ENCODE measurements at regions not wholly inside any gene's neighbourhood (a gene's known extent, or its start where the extent isn't known, plus 50 kb on each side); places are given as distances from the start of the nearest gene placed in this dataset.
A peak's percentile ranks its signal among the peaks of the same experiment; 100 is the strongest.

GRCh38 chr6:95128947-95129346 is 448.4 kb upstream of the MANEA start:
- Histone ChIP-seq H3K79me2 (ENCODE audit: control insufficient read depth in 1 of 2, insufficient read depth in 2 of 2, low read length in 2 of 2) (no peaks in the 10 kb centered on the region), H3K23ac (ENCODE audit: insufficient read length) (no peak overlapping the region), H3K56ac (replicated peaks; ENCODE audit: insufficient read length, low read depth, low read length) (no peak overlapping the region), H4K5ac (ENCODE audit: insufficient read length, low read depth, low read length) (no peak overlapping the region), H3K4me1 (replicated peaks in 1 of 4; ENCODE audit: control insufficient read depth in 3 of 4, insufficient read depth in 4 of 4, low read length in 3 of 4) (no peaks in the 10 kb centered on the region), H3K18ac (ENCODE audit: extremely low read depth, low read length) (no peak overlapping the region), H2AK5ac (ENCODE audit: low read depth, low read length) (no peak overlapping the region), H3K27ac (ENCODE audit: low read depth, low read length) (no peak overlapping the region), H3K14ac (ENCODE audit: insufficient read length) (no peak overlapping the region), H3K36me3 (ENCODE audit: control insufficient read depth in 2 of 4, insufficient read depth in 4 of 4, low read length in 3 of 4) (no peaks in the 10 kb centered on the region), H3K9me3 (ENCODE audit: insufficient read depth in 2 of 2, low read depth in 1 of 2, low read length in 1 of 2) (no peaks in the 10 kb centered on the region), H2BK5ac (ENCODE audit: low read depth, low read length) (no peak overlapping the region), H2BK20ac (ENCODE audit: low read length) (no peak overlapping the region), H3K9ac (replicated peaks in 1 of 4; ENCODE audit: extremely low read depth in 1 of 4, low read depth in 3 of 4, low read length in 3 of 4) (no peak overlapping the region), H2BK120ac (replicated peaks; ENCODE audit: low read depth, low read length) (no peak overlapping the region), H4K8ac (ENCODE audit: extremely low read depth, insufficient read depth, low read length) (no peak overlapping the region), H3K27me3 (replicated peaks in 1 of 4; ENCODE audit: control insufficient read depth in 3 of 4, extremely low read depth in 1 of 4, insufficient read depth in 3 of 4, low read length in 3 of 4) (no peaks in the 10 kb centered on the region), H3K23me2 (ENCODE audit: low read depth, low read length) (no peaks in the 10 kb centered on the region; the same call in 1 of the 2 replicates), H3K4me3 (ENCODE audit: extremely low read depth in 1 of 4, insufficient read depth in 2 of 4, low read depth in 3 of 4, low read length in 4 of 4) (no peak overlapping the region), H2AFZ (ENCODE audit: low read length) (peak overlapping the region; percentile 87), H3K4me2 (ENCODE audit: insufficient read depth in 1 of 2, low read depth in 2 of 2, low read length in 2 of 2) (no peak overlapping the region), H3K79me1 (ENCODE audit: low read depth, low read length) (no peaks in the 10 kb centered on the region), H2BK12ac (ENCODE audit: low read depth, low read length) (no peak overlapping the region), H4K20me1 (replicated peaks in 1 of 2; ENCODE audit: control insufficient read depth in 1 of 2, insufficient read depth in 2 of 2, low read length in 2 of 2) (no peaks in the 10 kb centered on the region), H2BK15ac (ENCODE audit: low read length) (no peak overlapping the region), H3K4ac (replicated peaks; ENCODE audit: insufficient read length, low read depth, low read length) (no peak overlapping the region), H4K91ac (replicated peaks; ENCODE audit: insufficient read length, low read length) (no peak overlapping the region)
- ChIA-PET CTCF (ENCODE audit: partially characterized antibody) (no interaction called here), POLR2A (ENCODE audit: partially characterized antibody) (no interaction called here)
- WGBS, 2 experiments (ENCODE audit: extremely low coverage in 1 of 2, insufficient coverage in 1 of 2, insufficient read length in 1 of 2, insufficient replicate concordance in 2 of 2, low coverage in 1 of 2, low lambda C conversion rate in 2 of 2, missing lambda C conversion rate in 1 of 2) = 97% methylated on average over 2 of the region's 2 CpGs; no CpG with 5 or more reads in 1 of the 2 experiments
- no peak for DNase-seq (ENCODE audit: low read depth in 1 of 2, low spot score in 2 of 2)
- no peak for FAIRE-seq
- no peak for TF ChIP-seq EGR1 (IDR thresholded peaks at IDR 0.05; ENCODE audit: borderline replicate concordance, low read depth, low read length)
- no peak for TF ChIP-seq SP4 (IDR thresholded peaks at IDR 0.05; ENCODE audit: low read length)
- TF ChIP-seq ATF2 (IDR thresholded peaks at IDR 0.05; ENCODE audit: low read length) = no peak
- TF ChIP-seq ATF3 (IDR thresholded peaks at IDR 0.05; ENCODE audit: insufficient read depth, low read depth, low read length) = no peak
- no peak for TF ChIP-seq PHF8 (conservative IDR thresholded peaks at IDR 0.05; ENCODE audit: low read depth, low read length)
- TF ChIP-seq TEAD4 (IDR thresholded peaks at IDR 0.05; ENCODE audit: low read depth, low read length) = no peak
- no peak for TF ChIP-seq SIRT6 (IDR thresholded peaks at IDR 0.05; ENCODE audit: low read length)
- no peak for TF ChIP-seq KDM1A (IDR thresholded peaks at IDR 0.05; ENCODE audit: borderline replicate concordance, low read length)
- TF ChIP-seq SP1 (IDR thresholded peaks at IDR 0.05; ENCODE audit: low read depth, low read length) = no peak
- TF ChIP-seq TCF12 (IDR thresholded peaks at IDR 0.05; ENCODE audit: low read depth, low read length) = no peak
- TF ChIP-seq BACH1 (IDR thresholded peaks at IDR 0.05; ENCODE audit: low read length) = no peak
- TF ChIP-seq RFX5 (IDR thresholded peaks at IDR 0.05; ENCODE audit: borderline replicate concordance, low read depth, low read length) = no peak
- TF ChIP-seq TAF1 (IDR thresholded peaks at IDR 0.05; ENCODE audit: low read depth, low read length) = no peak
- no peak for TF ChIP-seq BRCA1 (IDR thresholded peaks at IDR 0.05; ENCODE audit: low read depth, low read length)
- no peak for TF ChIP-seq POLR2AphosphoS5 (IDR thresholded peaks at IDR 0.05; ENCODE audit: low read depth, low read length)
